Neural progenitor cell (in vitro differentiated cells): ENCODE measurements at regions not wholly inside any gene's neighbourhood (a gene's known extent, or its start where the extent isn't known, plus 50 kb on each side); places are given as distances from the start of the nearest gene placed in this dataset.

Source experiments
- CTCF ChIP-seq: fragments of 200-600 bp; sonication (generic); IDR thresholded peaks from 2 replicates; pipeline ENCODE4 v1.5.1; 2017; ENCODE audit warnings: antibody characterized with exemption, mild to moderate bottlenecking
- EZH2 ChIP-seq: fragments of 200-600 bp; sonication (generic); IDR thresholded peaks from 2 replicates; pipeline ENCODE4 v1.6.1; 2017; ENCODE audit warnings: antibody characterized with exemption, mild to moderate bottlenecking, moderate library complexity
- EZH2phosphoT487 ChIP-seq: fragments of 200-600 bp; sonication (generic); IDR thresholded peaks from 2 replicates; pipeline ENCODE4 v1.6.1; 2017; ENCODE audit warnings: antibody characterized with exemption

DNA sequence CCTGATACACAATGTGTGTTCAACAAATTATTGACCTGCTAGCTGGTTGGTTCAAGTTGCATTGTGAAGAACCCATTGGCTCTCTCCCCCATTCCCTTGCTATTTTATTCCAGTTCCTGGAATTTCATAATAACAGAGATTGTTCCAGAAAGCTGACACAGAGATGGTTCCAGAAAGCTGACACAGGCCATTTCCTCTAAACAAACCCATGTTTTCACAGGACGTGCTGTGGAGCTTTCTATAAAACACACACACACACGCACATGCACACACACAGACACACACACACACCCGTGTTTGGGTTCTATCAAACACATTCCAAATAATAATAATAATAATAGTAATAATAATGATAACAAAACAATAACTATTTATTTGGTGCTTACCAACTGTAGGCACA, 259.1 kb downstream of the CLIC5 start:
- TF ChIP-seq CTCF, result no peak
- TF ChIP-seq EZH2, result no peak
- no peak for TF ChIP-seq EZH2phosphoT487
